NT2/D1 (cell line): ENCODE measurements at regions not wholly inside any gene's neighbourhood (a gene's known extent, or its start where the extent isn't known, plus 50 kb on each side); places are given as distances from the start of the nearest gene placed in this dataset.

Experiments used
- DNase-seq: peaks from one replicate; pipeline ENCODE4 v3.0.0-alpha.2; 2011; ENCODE audit warnings: low read depth, low spot score
- H3K27me3 ChIP-seq: 2 replicates; pipeline ENCODE4 v1.6.0; 2011; ENCODE audit warnings: mild to moderate bottlenecking; ENCODE audit not compliant: insufficient read length, insufficient read depth
- H3K36me3 ChIP-seq: 2 replicates; pipeline ENCODE4 v1.6.1; 2011; ENCODE audit warnings: mild to moderate bottlenecking, low read length, mixed read lengths; ENCODE audit not compliant: insufficient read depth, insufficient read length
- H3K4me1 ChIP-seq: 2 replicates; pipeline ENCODE4 v1.5.1; 2011; ENCODE audit not compliant: insufficient read depth, insufficient read length
- H3K4me3 ChIP-seq: 2 replicates; pipeline ENCODE4 v1.5.1; 2011; ENCODE audit warnings: low read depth; ENCODE audit not compliant: insufficient read length
- H3K9ac ChIP-seq: 2 replicates; pipeline ENCODE4 v1.6.0; 2011; ENCODE audit warnings: low read depth; ENCODE audit not compliant: insufficient read length
- H3K9me3 ChIP-seq: 2 replicates; pipeline ENCODE4 v1.5.1; 2011; ENCODE audit warnings: mild to moderate bottlenecking, low read length; ENCODE audit not compliant: insufficient read depth
- SUZ12 ChIP-seq: IDR thresholded peaks from 2 replicates; pipeline ENCODE4 v1.6.1; 2011; ENCODE audit not compliant: insufficient read length, insufficient read depth; ENCODE audit errors: extremely low read depth
- YY1 ChIP-seq: IDR thresholded peaks from 2 replicates; pipeline ENCODE4 v1.6.1; 2011; ENCODE audit not compliant: insufficient read length, insufficient read depth
- ZNF274 ChIP-seq: IDR thresholded peaks from 2 replicates; pipeline ENCODE4 v1.6.1; 2011; ENCODE audit warnings: mild to moderate bottlenecking, low read depth, low read length

- no peak for TF ChIP-seq YY1
- no peak for TF ChIP-seq SUZ12
- no peak for TF ChIP-seq ZNF274
- Histone ChIP-seq H3K36me3 (no peaks in the 10 kb centered on the region), H3K9me3 (no peaks in the 10 kb centered on the region), H3K27me3 (no peaks in the 10 kb centered on the region), H3K4me3 (no peak overlapping the region), H3K9ac (no peak overlapping the region), H3K4me1 (no peaks in the 10 kb centered on the region)
- no peak for DNase-seq
Observed at GRCh38 chr16:64158941-64159588, 962.8 kb downstream of the CDH11 start.

GRCh38 chr16:64153718-64154117 lies 968.1 kb downstream of the CDH11 start:
- no peak for DNase-seq
- Histone ChIP-seq H3K4me3 (no peak overlapping the region), H3K27me3 (no peaks in the 10 kb centered on the region), H3K9ac (no peak overlapping the region), H3K36me3 (no peaks in the 10 kb centered on the region), H3K4me1 (no peaks in the 10 kb centered on the region), H3K9me3 (no peaks in the 10 kb centered on the region)
- TF ChIP-seq SUZ12 (no peak), ZNF274 (no peak), YY1 (no peak)

GRCh38 chr16:64151990-64152767 lies 969.7 kb downstream of the CDH11 start:
- Histone ChIP-seq H3K9ac (no peak overlapping the region), H3K9me3 (no peaks in the 10 kb centered on the region), H3K36me3 (no peaks in the 10 kb centered on the region), H3K4me3 (no peak overlapping the region), H3K4me1 (no peaks in the 10 kb centered on the region), H3K27me3 (no peaks in the 10 kb centered on the region)
- no peak for TF ChIP-seq SUZ12
- TF ChIP-seq YY1, result no peak
- no peak for TF ChIP-seq ZNF274
- no peak for DNase-seq

- no peak for DNase-seq
Observed at GRCh38 chr16:64150193-64150592, 971.7 kb downstream of the CDH11 start.

GRCh38 chr16:64149756-64150155 lies 972.1 kb downstream of the CDH11 start:
- Histone ChIP-seq H3K9me3 (no peaks in the 10 kb centered on the region), H3K4me3 (no peak overlapping the region), H3K27me3 (no peaks in the 10 kb centered on the region), H3K36me3 (no peaks in the 10 kb centered on the region), H3K4me1 (no peaks in the 10 kb centered on the region), H3K9ac (no peak overlapping the region)
- TF ChIP-seq SUZ12 (no peak), ZNF274 (no peak), YY1 (no peak)
- DNase-seq, result no peak

More at GRCh38 chr16:64150193-64150592, 971.7 kb downstream of the CDH11 start:
- Histone ChIP-seq H3K36me3 (no peaks in the 10 kb centered on the region), H3K9me3 (no peaks in the 10 kb centered on the region), H3K27me3 (no peaks in the 10 kb centered on the region), H3K9ac (no peak overlapping the region), H3K4me1 (no peaks in the 10 kb centered on the region), H3K4me3 (no peak overlapping the region)
- TF ChIP-seq ZNF274, result no peak
- no peak for TF ChIP-seq YY1
- no peak for TF ChIP-seq SUZ12

DNA sequence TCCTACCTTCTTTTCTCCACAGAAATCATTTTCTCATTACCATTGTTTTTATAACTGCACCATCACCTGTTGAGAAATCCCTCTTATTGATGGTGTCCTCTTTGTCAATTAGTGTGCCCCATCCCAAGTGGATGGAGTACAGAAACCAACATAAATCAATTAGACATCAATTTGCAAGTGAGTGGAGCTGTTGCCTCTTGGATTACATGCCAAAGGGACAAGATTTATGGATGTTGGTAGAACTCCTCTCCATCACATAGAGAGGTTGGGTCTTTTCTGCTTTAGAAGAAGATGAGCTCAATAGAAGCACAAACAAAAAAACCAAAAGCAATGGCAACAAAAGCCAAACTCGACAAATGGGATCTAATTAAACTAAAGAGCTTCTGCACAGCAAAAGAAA lies 973.5 kb downstream of the CDH11 start:
- no peaks in the 10 kb centered on the region for H3K9me3 ChIP-seq
- no peaks in the 10 kb centered on the region for H3K27me3 ChIP-seq
- no peak for DNase-seq
- H3K4me1 ChIP-seq, result no peaks in the 10 kb centered on the region
- H3K9ac ChIP-seq, result no peak overlapping the region
- H3K4me3 ChIP-seq, result no peak overlapping the region
- no peaks in the 10 kb centered on the region for H3K36me3 ChIP-seq
- no peak for TF ChIP-seq ZNF274
- TF ChIP-seq SUZ12, result no peak
- no peak for TF ChIP-seq YY1

DNA sequence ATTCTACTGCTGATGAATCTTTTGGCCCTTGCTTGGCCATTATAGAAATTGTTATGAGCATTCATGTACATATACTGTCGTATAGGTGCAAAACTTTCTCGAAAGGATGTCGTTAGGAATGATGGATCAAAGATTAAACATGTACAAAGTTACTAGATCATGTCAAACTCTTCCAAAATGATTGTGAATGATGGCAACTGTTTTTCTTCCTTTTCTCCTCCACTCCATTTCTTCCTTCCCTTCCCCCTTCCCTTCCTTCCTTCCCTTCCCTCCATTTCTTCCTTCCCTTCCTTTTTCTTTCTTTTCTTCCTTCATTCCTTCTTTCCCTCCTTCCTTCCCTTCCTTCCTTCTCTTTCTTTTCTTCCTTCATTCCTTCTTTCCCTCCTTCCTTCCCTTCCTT lies 973.9 kb downstream of the CDH11 start:
- no peaks in the 10 kb centered on the region for H3K4me1 ChIP-seq
- TF ChIP-seq YY1 (no peak), SUZ12 (no peak), ZNF274 (no peak)
- DNase-seq, result no peak
- H3K4me3 ChIP-seq, result no peak overlapping the region
- H3K9ac ChIP-seq, result no peak overlapping the region
- no peaks in the 10 kb centered on the region for H3K9me3 ChIP-seq
- no peaks in the 10 kb centered on the region for H3K27me3 ChIP-seq
- no peaks in the 10 kb centered on the region for H3K36me3 ChIP-seq
